ENCODE measurements at regions not wholly inside any gene's neighbourhood (a gene's known extent, or its start where the extent isn't known, plus 50 kb on each side); places are given as distances from the start of the nearest gene placed in this dataset.

DNA sequence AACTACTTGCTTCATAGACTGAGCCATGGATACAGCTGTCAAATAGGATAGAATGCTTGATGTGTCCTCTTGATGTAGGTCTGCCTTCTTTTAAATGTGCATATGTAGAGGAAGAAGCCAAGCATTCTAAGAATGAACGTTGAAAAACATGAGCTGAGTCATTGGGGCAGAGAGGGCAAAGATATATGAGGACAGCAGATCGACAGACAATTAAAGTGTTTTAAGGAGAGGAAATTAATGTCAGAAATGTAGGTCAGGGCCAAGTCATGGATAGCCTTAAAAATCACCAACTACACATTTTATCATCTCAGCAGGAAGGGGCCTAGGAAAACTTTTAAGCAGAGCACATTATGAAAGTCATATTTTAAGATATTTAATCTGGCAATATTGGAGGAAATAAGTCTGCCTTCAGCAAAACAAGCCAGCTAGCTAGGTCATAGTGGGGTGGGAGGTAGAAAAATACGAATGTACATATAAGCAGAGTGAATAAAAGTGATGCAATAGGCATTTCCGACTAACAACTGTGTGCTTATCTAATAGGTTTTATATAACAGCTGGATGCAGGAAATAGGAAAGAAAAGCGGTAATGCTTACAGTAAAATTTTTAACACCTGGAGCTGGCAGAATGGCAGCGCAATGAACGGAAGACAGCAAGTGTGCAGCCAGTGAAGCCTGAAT, 638.3 kb upstream of the TPK1 start:
- DNase-seq, result no peak

DNA sequence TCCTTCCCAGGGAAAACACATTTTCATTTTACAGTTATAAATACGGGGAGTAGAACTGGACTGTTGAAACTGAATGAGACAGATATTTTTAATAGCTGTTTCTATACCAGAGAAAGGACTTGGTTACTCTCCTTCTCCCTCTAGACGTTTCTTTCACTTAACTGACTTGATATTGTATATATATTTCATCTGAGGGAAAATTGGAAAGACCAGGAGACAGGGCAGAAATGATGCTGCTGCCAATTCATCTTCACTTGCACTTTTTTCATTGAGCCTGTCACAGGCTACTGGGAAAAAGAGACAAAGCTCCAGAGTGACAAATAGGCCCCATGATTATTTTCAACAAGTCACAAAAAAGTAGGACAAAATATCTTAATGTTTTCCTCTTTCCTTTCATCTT, 636.0 kb upstream of the TPK1 start:
- Histone ChIP-seq H3K36me3 (no peaks in the 10 kb centered on the region), H3K9me3 (replicated peaks) (peaks cover 24% of the 10 kb centered on the region), H3K4me1 (no peaks in the 10 kb centered on the region), H3K4me3 (no peak overlapping the region), H3K27ac (replicated peaks) (no peak overlapping the region), H3K27me3 (ENCODE audit: low read depth) (no peaks in the 10 kb centered on the region)
- no peak for DNase-seq
- intact Hi-C loops (cut with micrococcal nuclease), result no loop called here
- no peak for TF ChIP-seq CTCF (IDR thresholded peaks at IDR 0.05; ENCODE audit: borderline replicate concordance)

More for the DNA sequence above, 638.3 kb upstream of the TPK1 start:
- TF ChIP-seq CTCF (IDR thresholded peaks at IDR 0.05; ENCODE audit: borderline replicate concordance), result no peak
- no peak overlapping the region for H3K4me3 ChIP-seq
- intact Hi-C loops (cut with micrococcal nuclease), result no loop called here
- H3K36me3 ChIP-seq, result no peaks in the 10 kb centered on the region
- no peaks in the 10 kb centered on the region for H3K4me1 ChIP-seq
- no peak overlapping the region for H3K27ac ChIP-seq (replicated peaks)
- H3K9me3 ChIP-seq (replicated peaks), result peaks cover 15% of the 10 kb centered on the region
- no peaks in the 10 kb centered on the region for H3K27me3 ChIP-seq (ENCODE audit: low read depth)

DNA sequence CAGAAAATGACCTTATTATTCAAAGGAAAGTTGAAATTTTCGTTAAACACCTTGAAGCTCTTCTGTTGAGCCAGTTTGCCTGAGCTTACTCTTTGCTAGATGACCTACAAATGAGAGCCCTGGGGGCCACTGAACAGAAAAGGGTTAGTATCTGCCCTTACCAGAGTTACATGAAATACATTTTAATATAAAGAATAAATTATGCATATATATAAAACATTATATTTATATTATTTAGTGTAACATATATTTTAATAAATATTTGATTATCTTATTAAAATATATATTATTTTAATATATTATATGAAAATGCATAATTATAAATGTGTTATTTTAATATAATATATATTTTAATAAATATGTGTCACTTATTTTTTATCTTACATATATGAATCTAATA, 628.4 kb upstream of the TPK1 start:
- TF ChIP-seq CTCF (IDR thresholded peaks at IDR 0.05; ENCODE audit: borderline replicate concordance), result no peak
- no peak overlapping the region for H3K4me3 ChIP-seq
- H3K9me3 ChIP-seq (replicated peaks), result peaks cover 34% of the 10 kb centered on the region
- no peaks in the 10 kb centered on the region for H3K27me3 ChIP-seq (ENCODE audit: low read depth)
- no peak for DNase-seq
- intact Hi-C loops (cut with micrococcal nuclease), result no loop called here
- no peaks in the 10 kb centered on the region for H3K36me3 ChIP-seq
- no peaks in the 10 kb centered on the region for H3K4me1 ChIP-seq
- no peak overlapping the region for H3K27ac ChIP-seq (replicated peaks)

DNA sequence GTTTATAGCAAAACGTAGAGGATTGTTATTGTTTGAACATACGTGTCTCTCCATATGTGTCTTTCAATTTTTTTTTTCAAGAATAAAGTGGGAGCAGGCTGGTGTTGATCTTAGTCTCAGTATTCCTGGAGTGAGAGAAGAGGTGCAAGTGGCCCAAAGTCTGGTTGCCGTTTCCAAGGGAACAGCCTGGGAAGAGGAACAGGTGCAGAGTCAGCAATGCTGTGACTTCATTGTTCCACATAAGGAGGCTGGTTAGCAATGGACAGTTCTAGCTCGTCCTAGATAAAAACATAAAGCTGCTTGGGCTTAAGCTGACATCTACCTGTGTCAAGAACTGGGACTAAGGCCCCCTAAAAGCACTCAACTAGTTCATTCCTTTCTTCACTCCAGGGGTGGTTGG, 626.6 kb upstream of the TPK1 start:
- no peak for TF ChIP-seq CTCF (IDR thresholded peaks at IDR 0.05; ENCODE audit: borderline replicate concordance)
- H3K36me3 ChIP-seq, result no peaks in the 10 kb centered on the region
- H3K27ac ChIP-seq (replicated peaks), result no peak overlapping the region
- H3K27me3 ChIP-seq (ENCODE audit: low read depth), result no peaks in the 10 kb centered on the region
- intact Hi-C loops (cut with micrococcal nuclease), result no loop called here
- no peak overlapping the region for H3K4me3 ChIP-seq
- no peak for DNase-seq
- no peaks in the 10 kb centered on the region for H3K4me1 ChIP-seq
- peaks cover 31% of the 10 kb centered on the region for H3K9me3 ChIP-seq (replicated peaks)

DNA sequence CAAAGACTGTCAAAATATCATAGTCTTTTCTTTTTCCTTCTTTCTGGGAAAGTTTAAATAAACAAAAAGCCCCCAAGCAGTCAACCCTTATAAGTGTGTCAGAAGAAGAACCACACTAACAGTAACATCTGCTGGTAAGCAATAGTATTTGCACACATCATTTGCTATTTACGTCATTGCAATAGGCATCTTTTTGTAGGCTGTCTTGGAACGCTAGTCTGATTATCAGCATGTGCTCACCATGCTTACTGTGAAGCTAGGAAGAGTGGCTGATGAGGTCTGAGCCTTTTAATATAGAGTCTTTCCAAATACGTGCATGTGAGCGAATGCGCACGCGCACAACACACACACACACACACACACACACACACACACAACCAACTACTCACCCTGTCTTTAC, 599.0 kb upstream of the TPK1 start:
- no peaks in the 10 kb centered on the region for H3K36me3 ChIP-seq
- no peak overlapping the region for H3K4me3 ChIP-seq
- intact Hi-C loops (cut with micrococcal nuclease), result no loop called here
- H3K4me1 ChIP-seq, result no peaks in the 10 kb centered on the region
- peaks cover 14% of the 10 kb centered on the region for H3K9me3 ChIP-seq (replicated peaks)
- no peak for TF ChIP-seq CTCF (IDR thresholded peaks at IDR 0.05; ENCODE audit: borderline replicate concordance)
- no peaks in the 10 kb centered on the region for H3K27me3 ChIP-seq (ENCODE audit: low read depth)
- H3K27ac ChIP-seq (replicated peaks), result no peak overlapping the region
- DNase-seq, result no peak
